Endodermal cell (in vitro differentiated cells): ENCODE measurements at regions not wholly inside any gene's neighbourhood (a gene's known extent, or its start where the extent isn't known, plus 50 kb on each side); places are given as distances from the start of the nearest gene placed in this dataset.

Experiments
- DNase-seq: peaks from one replicate; pipeline ENCODE4 v3.0.0-alpha.2; 2017
- H3K27ac ChIP-seq: 2 replicates; pipeline ENCODE4 v1.5.1; 2013; ENCODE audit warnings: mild to moderate bottlenecking, low read depth, low read length, moderate library complexity
- H3K27me3 ChIP-seq: 2 replicates; pipeline ENCODE4 v1.6.1; 2013; ENCODE audit warnings: mild to moderate bottlenecking, low read length, moderate library complexity; ENCODE audit not compliant: insufficient read depth, control insufficient read depth, poor library complexity, severe bottlenecking
- H3K36me3 ChIP-seq: 2 replicates; pipeline ENCODE4 v1.7.0; 2013; ENCODE audit warnings: mild to moderate bottlenecking, low read length, moderate library complexity; ENCODE audit not compliant: control insufficient read depth, insufficient read depth
- H3K4me1 ChIP-seq: one replicate; pipeline ENCODE4 v1.7.0; 2013; ENCODE audit warnings: low read length; ENCODE audit not compliant: control insufficient read depth, insufficient read depth
- H3K4me3 ChIP-seq: 2 replicates; pipeline ENCODE4 v1.5.1; 2013; ENCODE audit warnings: mild to moderate bottlenecking, low read length, moderate library complexity
- H3K9ac ChIP-seq: 2 replicates; pipeline ENCODE4 v1.6.1; 2013; ENCODE audit warnings: mild to moderate bottlenecking, low read length, moderate library complexity; ENCODE audit not compliant: poor library complexity, severe bottlenecking; ENCODE audit errors: extremely low read depth
- H3K9me3 ChIP-seq: 2 replicates; pipeline ENCODE4 v1.6.1; 2013; ENCODE audit warnings: mild to moderate bottlenecking, low read length, moderate library complexity; ENCODE audit not compliant: control insufficient read depth
- H3K27ac Mint-ChIP-seq: 2 replicates; pipeline ENCODE4 v1.8.0; 2020; ENCODE audit warnings: mixed read lengths
- H3K27me3 Mint-ChIP-seq: 2 replicates; pipeline ENCODE4 v1.8.0; 2021; ENCODE audit warnings: mild to moderate bottlenecking, mixed read lengths; ENCODE audit not compliant: insufficient read depth
- H3K36me3 Mint-ChIP-seq: 2 replicates; pipeline ENCODE4 v1.8.0; 2020; ENCODE audit warnings: low read depth, mixed read lengths
- H3K4me1 Mint-ChIP-seq: 2 replicates; pipeline ENCODE4 v1.8.0; 2020; ENCODE audit warnings: mixed read lengths
- H3K4me3 Mint-ChIP-seq: 2 replicates; pipeline ENCODE4 v1.8.0; 2020; ENCODE audit warnings: mild to moderate bottlenecking, moderate library complexity, mixed read lengths
- H3K9me3 Mint-ChIP-seq: 2 replicates; pipeline ENCODE4 v1.8.0; 2020; ENCODE audit warnings: mild to moderate bottlenecking, mixed read lengths
- CTCF ChIP-seq: fragments of 200-600 bp; sonication (generic); conservative IDR thresholded peaks from 2 replicates; pipeline ENCODE4 v1.5.0; 2021; ENCODE audit warnings: antibody characterized with exemption, mild to moderate bottlenecking
- WGBS, 2 experiments: methylation state at CpG; one replicate each; pipeline versions ENCODE4 v1.1.5 to v1.1.7; 2013; ENCODE audit warnings: missing lambda C conversion rate in 2 of 2, mixed read lengths in 1 of 2; ENCODE audit not compliant: insufficient coverage in 1 of 2, insufficient read length in 1 of 2; 5-methylcytosine and 5-hydroxymethylcytosine counted together

GRCh38 chr9:74282526-74283253 is 214.4 kb upstream of the RORB start:
- H3K9me3 Mint-ChIP-seq: no peaks in the 10 kb centered on the region
- Histone ChIP-seq H3K9me3 (no peaks in the 10 kb centered on the region), H3K27me3 (no peaks in the 10 kb centered on the region), H3K4me3 (no peak overlapping the region), H3K36me3 (no peaks in the 10 kb centered on the region), H3K9ac (no peak overlapping the region), H3K27ac (no peak overlapping the region), H3K4me1 (no peaks in the 10 kb centered on the region)
- H3K4me3 Mint-ChIP-seq: no peak overlapping the region
- no peaks in the 10 kb centered on the region for H3K36me3 Mint-ChIP-seq
- TF ChIP-seq CTCF: no peak
- 0% methylated on average over 1 of the region's 1 CpG for WGBS, 2 experiments
- no peaks in the 10 kb centered on the region for H3K27me3 Mint-ChIP-seq
- DNase-seq: no peak
- H3K27ac Mint-ChIP-seq: no peak overlapping the region
- H3K4me1 Mint-ChIP-seq: peaks cover 9% of the 10 kb centered on the region

GRCh38 chr9:74284581-74285450 is 212.3 kb upstream of the RORB start:
- Histone ChIP-seq H3K9ac (no peak overlapping the region), H3K36me3 (no peaks in the 10 kb centered on the region), H3K27ac (no peak overlapping the region), H3K27me3 (no peaks in the 10 kb centered on the region), H3K4me3 (no peak overlapping the region), H3K4me1 (no peaks in the 10 kb centered on the region), H3K9me3 (no peaks in the 10 kb centered on the region)
- H3K36me3 Mint-ChIP-seq: no peaks in the 10 kb centered on the region
- no peaks in the 10 kb centered on the region for H3K9me3 Mint-ChIP-seq
- no peak for DNase-seq
- no peak overlapping the region for H3K4me3 Mint-ChIP-seq
- no peaks in the 10 kb centered on the region for H3K27me3 Mint-ChIP-seq
- H3K4me1 Mint-ChIP-seq: peaks cover 9% of the 10 kb centered on the region
- no peak for TF ChIP-seq CTCF
- no peak overlapping the region for H3K27ac Mint-ChIP-seq
- 78 to 86% methylated on average over 10 to 11 of the region's 11 CpGs for WGBS, 2 experiments

- Mint-ChIP-seq H3K4me1 (no peaks in the 10 kb centered on the region), H3K36me3 (no peaks in the 10 kb centered on the region), H3K9me3 (no peaks in the 10 kb centered on the region), H3K27me3 (no peaks in the 10 kb centered on the region), H3K27ac (no peak overlapping the region), H3K4me3 (no peak overlapping the region)
- TF ChIP-seq CTCF: no peak
- H3K4me3 ChIP-seq: no peak overlapping the region
- WGBS, 2 experiments: 80 to 93% methylated on average over 1 to 2 of the region's 2 CpGs
- no peaks in the 10 kb centered on the region for H3K9me3 ChIP-seq
- DNase-seq: no peak
- H3K36me3 ChIP-seq: no peaks in the 10 kb centered on the region
- no peaks in the 10 kb centered on the region for H3K4me1 ChIP-seq
- H3K27ac ChIP-seq: no peak overlapping the region
- H3K27me3 ChIP-seq: no peaks in the 10 kb centered on the region
- no peak overlapping the region for H3K9ac ChIP-seq
Observed at GRCh38 chr9:74293479-74293878, 203.7 kb upstream of the RORB start.
